Neural progenitor cell (in vitro differentiated cells): ENCODE measurements at regions not wholly inside any gene's neighbourhood (a gene's known extent, or its start where the extent isn't known, plus 50 kb on each side); places are given as distances from the start of the nearest gene placed in this dataset.

Experiments
- EZH2 ChIP-seq: fragments of 200-600 bp; sonication (generic); IDR thresholded peaks from 2 replicates; pipeline ENCODE4 v1.6.1; 2017; ENCODE audit warnings: antibody characterized with exemption, mild to moderate bottlenecking, moderate library complexity
- EZH2phosphoT487 ChIP-seq: fragments of 200-600 bp; sonication (generic); IDR thresholded peaks from 2 replicates; pipeline ENCODE4 v1.6.1; 2017; ENCODE audit warnings: antibody characterized with exemption
- TF ChIP-seq, protein P1 (sequence below): fragments of 200-600 bp; sonication (generic); IDR thresholded peaks from 2 replicates; pipeline ENCODE4 v1.5.1; 2017; ENCODE audit warnings: antibody characterized with exemption, mild to moderate bottlenecking

DNA sequence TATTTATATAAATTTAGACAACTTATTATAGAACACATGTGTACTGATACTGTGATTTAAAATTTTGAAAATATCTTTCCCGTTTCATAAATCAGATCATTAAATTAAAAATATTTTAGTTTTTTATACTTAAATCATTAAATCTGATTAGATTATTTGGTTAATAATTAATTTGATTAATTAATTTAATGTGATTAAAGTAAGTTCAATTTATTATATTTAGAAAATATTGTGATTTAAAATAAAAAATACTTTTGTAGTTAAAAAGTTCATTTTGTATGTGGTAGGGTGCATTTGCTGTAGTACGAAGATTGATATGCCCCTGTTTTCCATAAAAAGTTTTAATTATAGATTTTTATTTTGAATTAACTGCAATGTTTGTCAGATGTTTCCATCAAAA lies 1323.4 kb downstream of the RAPGEF2 start:
- TF ChIP-seq, protein P1, sequence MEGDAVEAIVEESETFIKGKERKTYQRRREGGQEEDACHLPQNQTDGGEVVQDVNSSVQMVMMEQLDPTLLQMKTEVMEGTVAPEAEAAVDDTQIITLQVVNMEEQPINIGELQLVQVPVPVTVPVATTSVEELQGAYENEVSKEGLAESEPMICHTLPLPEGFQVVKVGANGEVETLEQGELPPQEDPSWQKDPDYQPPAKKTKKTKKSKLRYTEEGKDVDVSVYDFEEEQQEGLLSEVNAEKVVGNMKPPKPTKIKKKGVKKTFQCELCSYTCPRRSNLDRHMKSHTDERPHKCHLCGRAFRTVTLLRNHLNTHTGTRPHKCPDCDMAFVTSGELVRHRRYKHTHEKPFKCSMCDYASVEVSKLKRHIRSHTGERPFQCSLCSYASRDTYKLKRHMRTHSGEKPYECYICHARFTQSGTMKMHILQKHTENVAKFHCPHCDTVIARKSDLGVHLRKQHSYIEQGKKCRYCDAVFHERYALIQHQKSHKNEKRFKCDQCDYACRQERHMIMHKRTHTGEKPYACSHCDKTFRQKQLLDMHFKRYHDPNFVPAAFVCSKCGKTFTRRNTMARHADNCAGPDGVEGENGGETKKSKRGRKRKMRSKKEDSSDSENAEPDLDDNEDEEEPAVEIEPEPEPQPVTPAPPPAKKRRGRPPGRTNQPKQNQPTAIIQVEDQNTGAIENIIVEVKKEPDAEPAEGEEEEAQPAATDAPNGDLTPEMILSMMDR, result no peak
- TF ChIP-seq EZH2 (no peak), EZH2phosphoT487 (no peak)
